ENCODE measurements at regions not wholly inside any gene's neighbourhood (a gene's known extent, or its start where the extent isn't known, plus 50 kb on each side); places are given as distances from the start of the nearest gene placed in this dataset.

GRCh38 chr13:90615767-90616166 is 731.7 kb upstream of the MIR17HG start:
- no peak for TF ChIP-seq EZH2phosphoT487 (IDR thresholded peaks at IDR 0.05; ENCODE audit: borderline replicate concordance)
- no peak overlapping the region for H3K4me2 ChIP-seq (ENCODE audit: low read length)
- H3K9ac ChIP-seq (ENCODE audit: low read length) = no peak overlapping the region
- no peak overlapping the region for H2AFZ ChIP-seq (ENCODE audit: low read depth, low read length, poor library complexity, severe bottlenecking)
- no peaks in the 10 kb centered on the region for H3K36me3 ChIP-seq (ENCODE audit: control insufficient read depth in 1 of 2, insufficient read depth in 2 of 2, low read length in 2 of 2)
- POLR2A ChIA-PET = no interaction called here
- H3K27me3 ChIP-seq (ENCODE audit: insufficient read depth, low read length) = no peaks in the 10 kb centered on the region
- H4K20me1 ChIP-seq (ENCODE audit: insufficient read depth) = no peaks in the 10 kb centered on the region
- no peaks in the 10 kb centered on the region for H3K9me2 ChIP-seq (ENCODE audit: insufficient read depth)
- CTCF ChIA-PET = no interaction called here
- ATAC-seq (no peak), DNase-seq (ENCODE audit: low read depth, low spot score) (no peak)
- H3K79me2 ChIP-seq (ENCODE audit: insufficient read depth, low read length) = no peaks in the 10 kb centered on the region
- RAD21 ChIA-PET (ENCODE audit: low non-redundant PET in 1 of 2, low total read pairs in 2 of 2, uncharacterized antibody in 2 of 2, unreplicated experiment in 2 of 2) = no interaction called here
- no TSS peak for BruUV-seq (replicated peaks)
- no peak overlapping the region for H3K4me3 ChIP-seq (replicated peaks in 1 of 2; ENCODE audit: low read depth in 1 of 2, low read length in 2 of 2)
- H3K9me3 ChIP-seq (ENCODE audit: control insufficient read depth in 1 of 2, insufficient read depth in 1 of 2, low read depth in 1 of 2, low read length in 2 of 2) = peaks cover 0 to 4% of the 10 kb centered on the region in 2 experiments; a peak in 2 of 4 replicates
- no peaks in the 10 kb centered on the region for H3K4me1 ChIP-seq (ENCODE audit: control insufficient read depth in 1 of 2, insufficient read depth in 2 of 2, low read length in 2 of 2)
- no peak overlapping the region for H3K27ac ChIP-seq (ENCODE audit: low read depth, low read length)
- intact Hi-C loops (cut with micrococcal nuclease) = no loop called here

GRCh38 chr13:90618133-90618532 is 729.4 kb upstream of the MIR17HG start:
- Histone ChIP-seq H2AFZ (ENCODE audit: low read depth, low read length, poor library complexity, severe bottlenecking) (no peak overlapping the region), H3K4me3 (replicated peaks in 1 of 2; ENCODE audit: low read depth in 1 of 2, low read length in 2 of 2) (no peak overlapping the region), H3K4me1 (ENCODE audit: control insufficient read depth in 1 of 2, insufficient read depth in 2 of 2, low read length in 2 of 2) (no peaks in the 10 kb centered on the region), H3K9ac (ENCODE audit: low read length) (no peak overlapping the region), H3K9me3 (ENCODE audit: control insufficient read depth in 1 of 2, insufficient read depth in 1 of 2, low read depth in 1 of 2, low read length in 2 of 2) (peaks cover 0 to 8% of the 10 kb centered on the region in 2 experiments; a peak in 2 of 4 replicates), H3K27me3 (ENCODE audit: insufficient read depth, low read length) (no peaks in the 10 kb centered on the region), H3K9me2 (ENCODE audit: insufficient read depth) (no peaks in the 10 kb centered on the region), H3K36me3 (ENCODE audit: control insufficient read depth in 1 of 2, insufficient read depth in 2 of 2, low read length in 2 of 2) (no peaks in the 10 kb centered on the region), H4K20me1 (ENCODE audit: insufficient read depth) (no peaks in the 10 kb centered on the region), H3K79me2 (ENCODE audit: insufficient read depth, low read length) (no peaks in the 10 kb centered on the region), H3K27ac (ENCODE audit: low read depth, low read length) (no peak overlapping the region), H3K4me2 (ENCODE audit: low read length) (no peak overlapping the region)
- BruUV-seq (replicated peaks) = no TSS peak
- intact Hi-C loops (cut with micrococcal nuclease) = no loop called here
- RAD21 ChIA-PET (ENCODE audit: low non-redundant PET in 1 of 2, low total read pairs in 2 of 2, uncharacterized antibody in 2 of 2, unreplicated experiment in 2 of 2) = no interaction called here
- CTCF ChIA-PET = no interaction called here
- DNase-seq (ENCODE audit: low read depth, low spot score) (no peak), ATAC-seq (no peak)
- POLR2A ChIA-PET = no interaction called here
- TF ChIP-seq JUND (IDR thresholded peaks at IDR 0.05) = no peak
- no peak for TF ChIP-seq SRF (IDR thresholded peaks at IDR 0.05; ENCODE audit: low read depth)
- no peak for TF ChIP-seq FOSL1 (IDR thresholded peaks at IDR 0.05; ENCODE audit: low read depth)
- TF ChIP-seq CTCF (IDR thresholded peaks at IDR 0.05 in 2 of 3, conservative IDR thresholded peaks at IDR 0.05 in 1 of 3; ENCODE audit: borderline replicate concordance in 1 of 3, insufficient read depth in 1 of 3, low read depth in 2 of 3, low read length in 2 of 3) = no peak
- TF ChIP-seq ATF3 (IDR thresholded peaks at IDR 0.05) = no peak
- no peak for TF ChIP-seq ZBTB33 (IDR thresholded peaks at IDR 0.05; ENCODE audit: extremely low read depth, insufficient replicate concordance, low read length)
- no peak for TF ChIP-seq EZH2phosphoT487 (IDR thresholded peaks at IDR 0.05; ENCODE audit: borderline replicate concordance)
- no peak for TF ChIP-seq SP1 (IDR thresholded peaks at IDR 0.05; ENCODE audit: low read depth)
- TF ChIP-seq MAX (IDR thresholded peaks at IDR 0.05) = no peak
- no peak for TF ChIP-seq CEBPB (IDR thresholded peaks at IDR 0.05; ENCODE audit: low read depth)
- no peak for TF ChIP-seq REST (IDR thresholded peaks at IDR 0.05; ENCODE audit: low read depth)
- TF ChIP-seq EZH2 (IDR thresholded peaks at IDR 0.05) = no peak
- no peak for TF ChIP-seq SIN3A (IDR thresholded peaks at IDR 0.05; ENCODE audit: low read depth)
- TF ChIP-seq EGR1 (IDR thresholded peaks at IDR 0.05; ENCODE audit: low read depth) = no peak

All from HCT116 (cell line).